ENCODE measurements at regions not wholly inside any gene's neighbourhood (a gene's known extent, or its start where the extent isn't known, plus 50 kb on each side); places are given as distances from the start of the nearest gene placed in this dataset.
A peak's percentile ranks its signal among the peaks of the same experiment; 100 is the strongest.

DNA sequence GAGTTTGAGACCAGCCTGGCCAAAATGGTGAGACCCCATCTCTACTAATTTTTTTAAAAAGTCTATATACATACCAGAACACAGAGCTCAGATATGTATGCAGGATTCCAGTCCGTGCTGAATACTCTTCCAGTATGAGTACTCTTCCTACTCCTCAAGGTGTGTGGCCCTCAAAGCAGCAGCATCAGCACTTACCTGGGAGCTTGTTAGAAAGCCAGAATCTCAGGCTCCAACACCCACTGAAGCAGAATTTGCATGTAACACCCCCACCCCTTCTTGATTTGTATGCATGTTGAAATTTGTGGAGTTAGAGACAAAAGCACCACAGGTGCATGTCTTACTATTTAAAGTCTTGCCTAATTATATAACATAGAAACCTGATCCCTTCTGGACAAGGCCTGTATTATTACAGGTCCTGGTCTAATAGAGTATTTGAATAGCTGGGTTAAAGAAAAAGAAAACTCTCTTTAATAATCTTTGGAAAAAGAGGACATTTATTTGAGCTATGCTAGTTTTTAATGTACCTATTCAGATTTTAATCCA, 50.3 kb upstream of the NFE2L2 start:
- Histone ChIP-seq H3K4me3 (no peak overlapping the region), H3K27me3 (no peaks in the 10 kb centered on the region), H3K9me3 (no peaks in the 10 kb centered on the region), H3K4me1 (peaks cover 0 to 26% (median 9%) of the 10 kb centered on the region in 3 donors), H3K27ac (peak overlapping the region in 2 of 4 donors; percentile 34 to 57), H3K36me3 (no peaks in the 10 kb centered on the region)
- 80 to 100% methylated on average over 1 of the region's 1 CpG for WGBS, 2 donors (ENCODE audit: low coverage in 1 of 2)
- no peak for TF ChIP-seq POLR2A (IDR thresholded peaks at IDR 0.05)
- TF ChIP-seq CTCF (IDR thresholded peaks at IDR 0.05), result no peak
- no peak for TF ChIP-seq EP300 (IDR thresholded peaks at IDR 0.05)
- no peak for TF ChIP-seq POLR2AphosphoS5 (IDR thresholded peaks at IDR 0.05)
- ATAC-seq, result no peak

- Histone ChIP-seq H3K4me3 (no peak overlapping the region), H3K27ac (no peak overlapping the region)
- no peak for ATAC-seq
Observed at GRCh38 chr2:177315364-177315763, 50.8 kb upstream of the NFE2L2 start.

DNA sequence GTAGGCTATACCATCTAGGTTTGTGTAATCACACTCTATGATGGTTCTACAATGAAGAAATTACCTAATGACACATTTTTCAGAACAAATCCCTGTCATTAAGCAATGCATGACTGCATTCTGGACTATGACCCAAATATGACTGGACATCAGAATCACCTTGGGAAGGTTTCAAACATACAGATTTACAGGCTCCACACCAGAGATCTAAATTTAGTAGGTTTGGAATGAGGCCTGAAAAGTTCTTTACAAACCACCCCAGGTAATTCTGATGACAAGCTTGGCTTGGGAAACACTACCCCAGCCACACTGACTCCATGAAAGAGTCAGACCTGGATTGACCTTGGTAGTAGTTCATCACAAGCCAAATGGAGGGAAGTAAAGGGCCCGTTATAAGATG, 52.2 kb upstream of the NFE2L2 start:
- Histone ChIP-seq H3K27me3 (no peaks in the 10 kb centered on the region), H3K4me3 (no peak overlapping the region), H3K27ac (no peak overlapping the region), H3K4me1 (peaks cover 0 to 26% (median 9%) of the 10 kb centered on the region in 3 donors), H3K36me3 (peaks cover 0 to 3% of the 10 kb centered on the region in 2 donors), H3K9me3 (no peaks in the 10 kb centered on the region)
- ATAC-seq, result no peak
- WGBS, 2 donors (ENCODE audit: low coverage in 1 of 2), result 71 to 83% methylated on average over 1 of the region's 1 CpG
- no peak for TF ChIP-seq CTCF (IDR thresholded peaks at IDR 0.05)
- TF ChIP-seq POLR2A (IDR thresholded peaks at IDR 0.05), result no peak

More at GRCh38 chr2:177315364-177315763, 50.8 kb upstream of the NFE2L2 start:
- H3K9me3 ChIP-seq, result no peaks in the 10 kb centered on the region
- no peaks in the 10 kb centered on the region for H3K36me3 ChIP-seq
- TF ChIP-seq POLR2A (IDR thresholded peaks at IDR 0.05), result no peak
- TF ChIP-seq EP300 (IDR thresholded peaks at IDR 0.05), result no peak
- TF ChIP-seq POLR2AphosphoS5 (IDR thresholded peaks at IDR 0.05), result no peak
- no peak for TF ChIP-seq CTCF (IDR thresholded peaks at IDR 0.05)
- 71 to 75% methylated on average over 1 of the region's 3 CpGs for WGBS, 2 donors (ENCODE audit: low coverage in 1 of 2)
- no peaks in the 10 kb centered on the region for H3K27me3 ChIP-seq
- H3K4me1 ChIP-seq, result peaks cover 0 to 26% (median 9%) of the 10 kb centered on the region in 3 donors

DNA sequence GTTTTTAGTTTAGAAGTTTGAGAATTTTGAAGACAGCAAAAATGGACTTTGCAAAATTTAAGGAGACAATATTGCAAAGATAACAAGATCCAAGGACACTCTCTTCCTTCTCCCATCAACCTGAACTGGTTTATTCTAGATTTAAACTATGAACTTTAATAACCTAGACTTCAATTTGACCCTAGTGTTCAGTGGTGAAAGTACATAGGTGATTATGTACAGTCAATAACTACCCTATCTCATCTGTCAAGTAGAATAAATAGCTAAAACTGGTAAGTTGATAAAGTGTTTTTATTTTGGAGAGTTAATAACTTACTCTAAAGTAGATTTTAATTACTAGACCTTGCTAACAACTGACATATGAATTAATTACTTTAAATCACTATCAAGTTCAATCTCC, 52.9 kb upstream of the NFE2L2 start:
- peaks cover 0 to 26% (median 9%) of the 10 kb centered on the region in 3 donors for H3K4me1 ChIP-seq
- H3K27me3 ChIP-seq, result no peaks in the 10 kb centered on the region
- H3K4me3 ChIP-seq, result no peak overlapping the region
- no peak for ATAC-seq
- H3K27ac ChIP-seq, result no peak overlapping the region
- H3K9me3 ChIP-seq, result no peaks in the 10 kb centered on the region
- peaks cover 0 to 9% of the 10 kb centered on the region in 2 donors for H3K36me3 ChIP-seq
- TF ChIP-seq POLR2A (IDR thresholded peaks at IDR 0.05) (no peak), EP300 (IDR thresholded peaks at IDR 0.05) (no peak), CTCF (IDR thresholded peaks at IDR 0.05) (no peak), POLR2AphosphoS5 (IDR thresholded peaks at IDR 0.05) (no peak)

DNA sequence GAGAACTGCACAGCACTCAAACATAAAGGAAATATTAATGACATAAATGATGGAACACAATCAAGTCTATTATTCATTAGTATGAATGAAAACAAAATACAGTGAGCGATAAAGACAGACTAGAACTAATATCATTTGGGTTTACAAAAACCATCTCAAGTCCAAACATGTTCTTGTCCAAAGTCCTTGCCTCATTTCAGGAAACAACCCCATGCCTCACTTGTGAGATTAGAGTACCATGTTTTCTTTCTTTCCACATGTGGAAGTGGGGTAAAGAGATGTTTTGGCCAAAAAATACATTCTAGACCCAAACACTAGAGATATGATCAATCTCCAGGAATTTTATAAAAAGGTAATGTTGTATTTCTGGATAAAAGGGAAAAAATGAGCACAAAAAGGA, 53.3 kb upstream of the NFE2L2 start:
- H3K4me1 ChIP-seq, result peaks cover 0 to 26% (median 9%) of the 10 kb centered on the region in 3 donors
- no peak overlapping the region for H3K4me3 ChIP-seq
- TF ChIP-seq POLR2AphosphoS5 (IDR thresholded peaks at IDR 0.05), result no peak
- no peak for TF ChIP-seq EP300 (IDR thresholded peaks at IDR 0.05)
- no peak for TF ChIP-seq POLR2A (IDR thresholded peaks at IDR 0.05)
- no peak for TF ChIP-seq CTCF (IDR thresholded peaks at IDR 0.05)
- no peaks in the 10 kb centered on the region for H3K9me3 ChIP-seq
- no peak for ATAC-seq
- 100% methylated on average over 1 of the region's 1 CpG for WGBS, 2 donors (ENCODE audit: low coverage in 1 of 2)
- peaks cover 0 to 13% of the 10 kb centered on the region in 2 donors for H3K36me3 ChIP-seq
- no peaks in the 10 kb centered on the region for H3K27me3 ChIP-seq
- H3K27ac ChIP-seq, result no peak overlapping the region
